ENCODE measurements at regions not wholly inside any gene's neighbourhood (a gene's known extent, or its start where the extent isn't known, plus 50 kb on each side); places are given as distances from the start of the nearest gene placed in this dataset.

- TF ChIP-seq POLR2A (IDR thresholded peaks at IDR 0.05) (no peak), CTCF (IDR thresholded peaks at IDR 0.05) (no peak), POLR2AphosphoS5 (IDR thresholded peaks at IDR 0.05) (no peak), EP300 (IDR thresholded peaks at IDR 0.05) (no peak)
Observed at GRCh38 chr2:84224121-84224520, 235.0 kb downstream of the SUCLG1 start.

Data from upper lobe of left lung (tissue), 4 donors.